Psoas muscle (tissue), 7 donors: ENCODE measurements at regions not wholly inside any gene's neighbourhood (a gene's known extent, or its start where the extent isn't known, plus 50 kb on each side); places are given as distances from the start of the nearest gene placed in this dataset.

Experiments
- ATAC-seq, 4 donors: fragments of 200-7000 bp; cut with Tn5 transposase; one replicate each; pipeline ENCODE4 v1.9.1; 2020; ENCODE audit warnings: moderate library complexity in 3 of 4, mild to moderate bottlenecking in 2 of 4
- DNase-seq, 2 donors: peaks; one replicate each; pipeline ENCODE4 v3.0.0-alpha.2; 2020
- H3K27ac ChIP-seq: fragments of 200-600 bp; one replicate; pipeline ENCODE4 v1.8.0; 2022
- H3K27me3 ChIP-seq, 3 donors: fragments of 200-600 bp in 1 of 3; one replicate each; pipeline versions ENCODE4 v1.6.1 to v1.8.0; 2013 to 2022; ENCODE audit warnings: low read length in 2 of 3, mild to moderate bottlenecking in 2 of 3, moderate library complexity in 1 of 3; ENCODE audit not compliant: insufficient read depth in 3 of 3
- H3K36me3 ChIP-seq, 2 donors: fragments of 200-600 bp in 1 of 2; one replicate each; pipeline versions ENCODE4 v1.6.1 to v1.8.0; 2013 to 2022; ENCODE audit warnings: low read depth in 1 of 2, mild to moderate bottlenecking in 1 of 2, moderate library complexity in 1 of 2; ENCODE audit not compliant: insufficient read depth in 1 of 2
- H3K4me1 ChIP-seq: fragments of 200-600 bp; one replicate; pipeline ENCODE4 v1.8.0; 2022
- H3K4me3 ChIP-seq: fragments of 200-600 bp; one replicate; pipeline ENCODE4 v1.8.0; 2022; ENCODE audit warnings: mild to moderate bottlenecking
- H3K9me3 ChIP-seq: fragments of 200-600 bp; one replicate; pipeline ENCODE4 v1.8.0; 2022
- WGBS, 3 donors: extraction: QIAGEN DNeasy Blood & Tissue Kit; methylation state at CpG; one replicate each; pipeline versions ENCODE4 v1.1.6 to v1.1.7; 2013; 5-methylcytosine and 5-hydroxymethylcytosine counted together
- intact Hi-C, 2 donors: fragments of 100-400 bp; cut with DNase I; formaldehyde crosslinking; loops; one replicate each; pipeline versions ENCODE4 v1.11.0 to v1.14.2; 2022
- TF ChIP-seq, protein P1 (sequence below): fragments of 200-600 bp; IDR thresholded peaks from one replicate; pipeline ENCODE4 v1.8.0; 2022; ENCODE audit warnings: antibody characterized with exemption
- donor health status: healthy with polysubstance abuse.
- donor health status: DM: no; HTN: no; CAD: no; lungs with moderate emphysema.
- donor health status: Bipolar disorder and iron deficiency.
- donor health status: healthy.
- donor health status: DM: yes; HTN: yes; CAD: no.
- donor health status: DM: no; HTN: no; CAD: no.
- donor health status: DM: yes; HTN: yes; CAD: no.

DNA sequence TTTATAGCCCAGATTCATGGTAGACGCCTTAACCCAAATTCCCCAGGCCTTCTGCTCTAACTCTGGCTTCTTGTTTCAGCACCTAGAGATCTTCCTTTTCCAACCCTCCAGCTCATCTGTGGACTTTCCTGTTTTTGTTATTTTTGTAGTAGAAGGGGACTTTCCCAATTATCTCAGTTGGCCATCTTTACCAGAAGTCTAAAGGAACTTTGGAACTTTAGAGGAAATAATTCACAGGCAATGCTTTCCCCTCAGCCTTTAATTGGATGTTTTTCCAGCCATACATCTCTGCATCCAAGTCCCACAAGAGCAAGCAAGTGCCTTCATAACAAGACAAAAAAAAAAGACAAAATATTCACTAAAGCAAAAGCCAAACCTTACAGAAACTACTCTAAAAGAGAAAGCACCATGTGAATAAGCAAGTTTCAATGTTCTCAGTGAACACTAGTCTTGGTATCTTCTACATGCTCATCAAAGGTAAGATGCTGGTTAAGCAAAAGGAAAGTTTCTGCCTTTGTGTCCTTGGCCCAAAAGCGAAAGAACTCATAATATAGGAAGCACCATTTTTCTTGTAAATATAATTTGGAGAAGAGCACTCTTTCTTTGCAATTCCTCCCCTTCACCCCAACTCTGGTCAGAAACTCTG is 377.3 kb downstream of the SETD4 start:
- no peaks in the 10 kb centered on the region for H3K9me3 ChIP-seq
- TF ChIP-seq, protein P1, sequence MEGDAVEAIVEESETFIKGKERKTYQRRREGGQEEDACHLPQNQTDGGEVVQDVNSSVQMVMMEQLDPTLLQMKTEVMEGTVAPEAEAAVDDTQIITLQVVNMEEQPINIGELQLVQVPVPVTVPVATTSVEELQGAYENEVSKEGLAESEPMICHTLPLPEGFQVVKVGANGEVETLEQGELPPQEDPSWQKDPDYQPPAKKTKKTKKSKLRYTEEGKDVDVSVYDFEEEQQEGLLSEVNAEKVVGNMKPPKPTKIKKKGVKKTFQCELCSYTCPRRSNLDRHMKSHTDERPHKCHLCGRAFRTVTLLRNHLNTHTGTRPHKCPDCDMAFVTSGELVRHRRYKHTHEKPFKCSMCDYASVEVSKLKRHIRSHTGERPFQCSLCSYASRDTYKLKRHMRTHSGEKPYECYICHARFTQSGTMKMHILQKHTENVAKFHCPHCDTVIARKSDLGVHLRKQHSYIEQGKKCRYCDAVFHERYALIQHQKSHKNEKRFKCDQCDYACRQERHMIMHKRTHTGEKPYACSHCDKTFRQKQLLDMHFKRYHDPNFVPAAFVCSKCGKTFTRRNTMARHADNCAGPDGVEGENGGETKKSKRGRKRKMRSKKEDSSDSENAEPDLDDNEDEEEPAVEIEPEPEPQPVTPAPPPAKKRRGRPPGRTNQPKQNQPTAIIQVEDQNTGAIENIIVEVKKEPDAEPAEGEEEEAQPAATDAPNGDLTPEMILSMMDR: no peak
- WGBS, 3 donors: 80 to 88% (median 80%) methylated on average over 2 of the region's 2 CpGs
- intact Hi-C loops: no loop called here
- H3K4me3 ChIP-seq: no peak overlapping the region
- ATAC-seq: no peak
- no peak for DNase-seq
- H3K4me1 ChIP-seq: no peaks in the 10 kb centered on the region
- no peaks in the 10 kb centered on the region for H3K36me3 ChIP-seq
- H3K27ac ChIP-seq: no peak overlapping the region
- H3K27me3 ChIP-seq: no peaks in the 10 kb centered on the region

DNA sequence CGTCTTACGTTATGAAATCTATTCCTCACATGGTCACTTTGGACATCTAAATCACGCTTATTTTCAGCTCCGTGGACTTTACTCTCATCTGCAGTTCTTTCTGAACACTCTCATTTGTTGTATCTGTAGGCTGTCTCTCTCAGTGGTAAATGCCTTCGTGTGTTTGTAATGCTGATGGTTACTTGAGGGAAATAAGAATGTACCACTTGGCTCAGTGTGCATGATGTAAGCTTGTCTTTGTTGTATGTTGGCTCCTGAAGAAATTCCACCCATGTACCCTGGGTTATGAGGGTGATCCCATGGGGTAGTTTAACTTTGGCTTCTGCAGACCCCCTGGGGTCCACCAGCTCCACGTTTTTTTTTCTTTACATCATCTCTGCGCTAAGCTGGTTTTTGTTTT is 378.4 kb downstream of the SETD4 start:
- H3K4me1 ChIP-seq: no peaks in the 10 kb centered on the region
- TF ChIP-seq, protein P1: no peak
- H3K9me3 ChIP-seq: no peaks in the 10 kb centered on the region
- H3K4me3 ChIP-seq: no peak overlapping the region
- WGBS, 3 donors: 62 to 63% (median 62%) methylated on average over 7 of the region's 7 CpGs
- ATAC-seq: no peak
- no peaks in the 10 kb centered on the region for H3K27me3 ChIP-seq
- H3K27ac ChIP-seq: no peak overlapping the region
- no peak for DNase-seq
- intact Hi-C loops: no loop called here
- no peaks in the 10 kb centered on the region for H3K36me3 ChIP-seq

DNA sequence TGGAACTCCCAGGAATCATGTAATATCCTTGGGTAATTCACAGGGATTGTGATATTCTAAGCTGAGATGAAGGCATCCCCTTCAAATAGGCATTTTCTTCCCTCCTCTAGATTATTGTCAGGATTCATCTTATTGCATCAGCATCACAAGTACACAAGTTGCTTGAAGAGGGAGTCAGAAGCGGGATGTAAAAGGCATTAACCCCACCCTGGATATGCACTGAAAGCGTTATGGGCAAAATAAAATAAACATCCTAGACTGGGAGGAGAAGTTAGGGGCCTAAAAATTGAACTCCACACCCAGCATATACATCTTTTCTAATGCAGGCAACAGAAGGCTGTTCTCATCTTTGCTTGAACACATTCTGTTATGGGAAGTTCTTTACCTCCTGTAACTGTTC is 381.2 kb downstream of the SETD4 start:
- no peaks in the 10 kb centered on the region for H3K4me1 ChIP-seq
- ATAC-seq (no peak), DNase-seq (no peak)
- no peaks in the 10 kb centered on the region for H3K36me3 ChIP-seq
- no peak overlapping the region for H3K27ac ChIP-seq
- no peaks in the 10 kb centered on the region for H3K9me3 ChIP-seq
- no peaks in the 10 kb centered on the region for H3K27me3 ChIP-seq
- no peak overlapping the region for H3K4me3 ChIP-seq
- 85 to 86% (median 86%) methylated on average over 2 of the region's 2 CpGs for WGBS, 3 donors
- TF ChIP-seq, protein P1: no peak
- intact Hi-C loops: no loop called here

DNA sequence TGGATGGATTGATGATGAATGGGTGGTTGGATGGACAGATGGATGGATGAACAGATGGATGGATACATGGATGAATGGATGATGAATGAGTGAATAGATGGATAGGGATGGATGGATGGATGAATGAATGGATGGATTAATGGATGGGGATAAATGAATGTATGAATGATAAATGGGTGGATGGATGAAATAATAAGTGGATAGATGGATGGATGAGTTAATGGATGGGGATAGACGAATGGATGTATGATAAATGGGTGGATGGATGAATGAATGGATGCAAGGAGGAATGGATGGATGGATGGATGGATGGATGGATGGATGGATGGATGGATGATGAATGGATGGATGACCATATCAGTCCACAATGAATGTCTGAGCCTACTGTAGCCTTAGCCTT is 381.9 kb downstream of the SETD4 start:
- intact Hi-C loops: no loop called here
- Histone ChIP-seq H3K4me1 (no peaks in the 10 kb centered on the region), H3K27ac (no peak overlapping the region), H3K9me3 (no peaks in the 10 kb centered on the region), H3K27me3 (no peaks in the 10 kb centered on the region), H3K4me3 (no peak overlapping the region), H3K36me3 (no peaks in the 10 kb centered on the region)
- ATAC-seq: no peak
- DNase-seq: no peak
- TF ChIP-seq, protein P1: no peak
- 63 to 85% (median 75%) methylated on average over 1 of the region's 1 CpG for WGBS, 3 donors

DNA sequence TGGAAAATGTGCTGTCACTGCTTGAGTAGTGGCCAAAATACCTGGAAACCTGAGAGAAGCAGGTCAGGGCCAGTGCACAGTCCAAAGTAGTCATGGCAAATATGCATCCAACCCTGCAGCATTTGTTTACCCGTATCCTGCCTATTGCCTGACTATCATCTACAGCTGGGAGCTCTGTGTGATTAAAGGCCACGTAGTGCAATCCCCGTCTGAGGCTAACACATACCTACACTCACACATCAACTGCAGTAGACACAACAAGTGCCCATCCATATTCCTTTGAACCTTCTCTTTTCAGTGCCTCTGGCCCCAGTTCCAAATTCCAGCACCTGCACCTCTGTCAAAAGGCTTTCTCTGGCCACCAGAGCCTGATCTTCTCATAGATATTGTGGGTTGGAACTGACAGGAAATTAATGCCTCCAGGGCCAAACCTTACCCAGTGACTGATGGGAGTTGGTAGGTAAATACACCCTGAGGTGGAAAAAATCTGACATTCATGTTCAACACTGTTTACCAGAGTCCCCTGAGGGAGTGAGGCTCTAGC is 383.0 kb downstream of the SETD4 start:
- H3K36me3 ChIP-seq: no peaks in the 10 kb centered on the region
- intact Hi-C loops: no loop called here
- TF ChIP-seq, protein P1: no peak
- 77 to 93% (median 83%) methylated on average over 3 of the region's 3 CpGs for WGBS, 3 donors
- H3K4me3 ChIP-seq: no peak overlapping the region
- DNase-seq (no peak), ATAC-seq (no peak)
- H3K4me1 ChIP-seq: no peaks in the 10 kb centered on the region
- H3K9me3 ChIP-seq: no peaks in the 10 kb centered on the region
- H3K27ac ChIP-seq: no peak overlapping the region
- no peaks in the 10 kb centered on the region for H3K27me3 ChIP-seq
